Mucosa of descending colon (tissue), 3 donors: ENCODE measurements at regions not wholly inside any gene's neighbourhood (a gene's known extent, or its start where the extent isn't known, plus 50 kb on each side); places are given as distances from the start of the nearest gene placed in this dataset.

Experiments
- ATAC-seq: fragments of 200-7000 bp; cut with Tn5 transposase; one replicate; pipeline ENCODE4 v1.9.1; 2020; ENCODE audit warnings: mild to moderate bottlenecking, moderate library complexity
- DNase-seq, 3 donors: peaks; one replicate each; pipeline ENCODE4 v3.0.0-alpha.2; 2020
- H3K36me3 ChIP-seq: fragments of 200-600 bp; one replicate; pipeline ENCODE4 v1.8.0; 2021; ENCODE audit warnings: low read depth, mild to moderate bottlenecking
- H3K4me1 ChIP-seq: fragments of 200-600 bp; one replicate; pipeline ENCODE4 v1.8.0; 2021; ENCODE audit warnings: low read depth, mild to moderate bottlenecking
- H3K4me3 ChIP-seq: fragments of 200-600 bp; one replicate; pipeline ENCODE4 v1.8.0; 2021; ENCODE audit warnings: mild to moderate bottlenecking
- H3K9me3 ChIP-seq: fragments of 200-600 bp; one replicate; pipeline ENCODE4 v1.8.0; 2021; ENCODE audit warnings: mild to moderate bottlenecking
- intact Hi-C, 2 donors: fragments of 100-400 bp; cut with DNase I in 1 of 2; cut with micrococcal nuclease in 1 of 2; formaldehyde crosslinking; loops; one replicate each; pipeline versions ENCODE4 v1.11.0 to v1.11.1; 2022; cut with DNase I, micrococcal nuclease
- TF ChIP-seq, protein P1 (sequence below): fragments of 200-600 bp; IDR thresholded peaks from one replicate; pipeline ENCODE4 v1.8.0; 2022; ENCODE audit warnings: antibody characterized with exemption, mild to moderate bottlenecking
- donor health status: DM: no; HTN: no; CAD: no; lungs with moderate emphysema.
- donor health status: DM: no; HTN: no; CAD: no.
- donor health status: DM: no; HTN: yes; CAD: no.

DNA sequence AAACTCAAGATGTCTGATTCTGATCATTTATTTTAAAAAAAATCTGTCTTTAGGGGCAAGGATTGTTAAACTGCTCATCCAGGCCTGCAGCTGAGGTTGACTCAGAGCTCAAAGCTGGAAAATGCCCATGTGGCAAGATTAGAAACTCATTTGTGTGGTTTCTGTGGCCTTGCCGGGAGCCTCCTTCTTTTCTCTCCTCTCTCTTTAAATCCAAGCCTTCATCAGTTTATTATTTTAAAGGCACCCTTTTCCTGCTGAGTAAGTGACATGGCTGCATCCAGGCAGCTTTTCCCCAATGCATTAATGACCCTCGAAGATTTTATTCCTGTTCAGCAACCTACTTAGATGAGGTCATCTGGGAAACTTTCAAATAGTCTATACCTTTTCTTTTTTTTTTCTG lies 221.3 kb upstream of the CDIN1 start:
- intact Hi-C loops: no loop called here
- no peaks in the 10 kb centered on the region for H3K9me3 ChIP-seq
- no peaks in the 10 kb centered on the region for H3K36me3 ChIP-seq
- H3K4me3 ChIP-seq: no peak overlapping the region
- ATAC-seq (no peak), DNase-seq (no peak)
- TF ChIP-seq, protein P1, sequence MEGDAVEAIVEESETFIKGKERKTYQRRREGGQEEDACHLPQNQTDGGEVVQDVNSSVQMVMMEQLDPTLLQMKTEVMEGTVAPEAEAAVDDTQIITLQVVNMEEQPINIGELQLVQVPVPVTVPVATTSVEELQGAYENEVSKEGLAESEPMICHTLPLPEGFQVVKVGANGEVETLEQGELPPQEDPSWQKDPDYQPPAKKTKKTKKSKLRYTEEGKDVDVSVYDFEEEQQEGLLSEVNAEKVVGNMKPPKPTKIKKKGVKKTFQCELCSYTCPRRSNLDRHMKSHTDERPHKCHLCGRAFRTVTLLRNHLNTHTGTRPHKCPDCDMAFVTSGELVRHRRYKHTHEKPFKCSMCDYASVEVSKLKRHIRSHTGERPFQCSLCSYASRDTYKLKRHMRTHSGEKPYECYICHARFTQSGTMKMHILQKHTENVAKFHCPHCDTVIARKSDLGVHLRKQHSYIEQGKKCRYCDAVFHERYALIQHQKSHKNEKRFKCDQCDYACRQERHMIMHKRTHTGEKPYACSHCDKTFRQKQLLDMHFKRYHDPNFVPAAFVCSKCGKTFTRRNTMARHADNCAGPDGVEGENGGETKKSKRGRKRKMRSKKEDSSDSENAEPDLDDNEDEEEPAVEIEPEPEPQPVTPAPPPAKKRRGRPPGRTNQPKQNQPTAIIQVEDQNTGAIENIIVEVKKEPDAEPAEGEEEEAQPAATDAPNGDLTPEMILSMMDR: no peak
- no peaks in the 10 kb centered on the region for H3K4me1 ChIP-seq

DNA sequence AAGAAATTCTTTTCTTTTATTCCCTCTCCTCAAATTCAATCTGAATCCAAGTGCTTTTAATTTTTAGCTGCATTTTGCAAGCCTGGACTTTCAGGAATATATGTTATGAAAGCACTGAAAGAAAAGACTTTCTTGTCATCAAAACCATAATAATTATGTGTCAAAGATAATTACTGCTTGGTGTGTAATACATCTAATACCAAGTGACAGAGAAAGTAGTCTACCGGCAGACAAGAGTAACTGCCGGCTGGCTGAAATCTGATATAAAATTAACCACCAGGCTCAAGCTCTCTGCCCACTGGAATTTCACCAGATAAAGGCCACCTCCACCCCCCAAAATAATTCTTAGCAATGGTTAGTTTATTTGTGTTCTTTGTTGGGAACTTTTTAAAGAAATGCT lies 220.9 kb upstream of the CDIN1 start:
- no peak for ATAC-seq
- Histone ChIP-seq H3K4me1 (no peaks in the 10 kb centered on the region), H3K36me3 (no peaks in the 10 kb centered on the region), H3K9me3 (no peaks in the 10 kb centered on the region), H3K4me3 (no peak overlapping the region)
- intact Hi-C loops: no loop called here
- DNase-seq: no peak
- TF ChIP-seq, protein P1: no peak

DNA sequence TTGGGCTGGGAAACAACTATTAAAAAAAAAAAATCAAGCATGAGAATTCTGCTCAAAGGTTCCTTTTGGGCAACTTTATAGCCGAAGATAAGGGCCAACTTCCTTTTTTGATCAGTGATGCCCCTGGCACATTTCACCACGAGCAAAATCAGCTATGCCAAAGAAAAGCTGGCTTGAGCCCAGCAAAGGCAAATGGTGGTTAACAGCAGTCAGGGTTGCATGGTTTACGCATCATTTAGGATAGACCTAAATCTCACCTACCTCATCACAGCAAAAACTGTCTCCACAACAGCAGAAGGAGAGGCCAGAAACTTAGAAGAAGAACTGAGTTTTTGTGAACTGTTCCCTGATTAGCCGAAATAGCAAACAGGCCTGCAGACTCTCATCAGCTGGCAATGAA lies 220.1 kb upstream of the CDIN1 start:
- intact Hi-C loops: no loop called here
- ATAC-seq: no peak
- TF ChIP-seq, protein P1: no peak
- DNase-seq: no peak
- Histone ChIP-seq H3K36me3 (no peaks in the 10 kb centered on the region), H3K4me3 (no peak overlapping the region), H3K9me3 (no peaks in the 10 kb centered on the region), H3K4me1 (no peaks in the 10 kb centered on the region)

DNA sequence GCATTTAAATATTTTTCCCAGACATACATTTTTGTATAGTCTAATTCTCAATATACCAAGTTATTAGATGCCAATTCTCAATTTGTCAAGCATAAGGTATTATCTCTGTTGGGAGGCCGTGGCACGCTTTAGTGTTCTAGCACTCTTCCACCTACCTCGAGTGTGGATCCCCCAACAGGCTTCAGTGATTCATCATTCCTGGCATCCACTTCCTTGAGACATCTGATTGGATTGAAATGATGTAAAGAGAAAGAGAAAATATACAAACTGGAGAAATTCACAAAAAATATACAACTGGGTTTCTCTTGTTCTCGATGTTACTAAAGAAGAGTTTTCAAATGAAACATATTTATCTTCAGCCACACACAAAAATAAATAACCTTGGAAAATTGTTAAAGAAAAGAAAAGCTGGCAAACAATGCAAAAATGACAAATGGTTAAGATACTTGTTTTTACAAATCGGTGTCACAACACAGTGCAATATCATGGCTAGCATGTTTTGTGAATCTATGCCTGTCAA lies 218.0 kb upstream of the CDIN1 start:
- ATAC-seq: no peak
- Histone ChIP-seq H3K4me1 (no peaks in the 10 kb centered on the region), H3K9me3 (no peaks in the 10 kb centered on the region), H3K36me3 (no peaks in the 10 kb centered on the region), H3K4me3 (no peak overlapping the region)
- TF ChIP-seq, protein P1: no peak
- DNase-seq: no peak
- intact Hi-C loops: no loop called here

DNA sequence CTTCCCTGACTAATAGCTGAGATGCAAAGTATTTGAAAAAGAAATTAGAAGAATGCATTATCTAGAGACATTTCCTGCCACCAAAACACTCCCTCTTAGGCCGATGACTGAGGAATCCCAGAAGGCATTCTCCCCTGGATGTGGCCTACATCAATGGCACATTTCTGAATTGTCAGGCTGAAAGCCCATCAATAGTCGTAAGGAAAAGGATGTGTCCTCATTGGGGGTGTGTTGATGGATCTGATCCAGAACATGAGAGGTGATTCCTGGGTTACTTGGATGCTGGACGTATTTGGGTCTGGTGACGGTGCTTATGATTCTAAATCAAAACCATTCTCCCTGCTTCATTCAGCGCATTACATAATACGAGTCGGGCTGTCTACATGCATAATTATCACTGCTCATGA lies 216.9 kb upstream of the CDIN1 start:
- TF ChIP-seq, protein P1: no peak
- ATAC-seq: no peak
- H3K4me3 ChIP-seq: no peak overlapping the region
- DNase-seq: no peak
- intact Hi-C loops: no loop called here
- no peaks in the 10 kb centered on the region for H3K36me3 ChIP-seq
- H3K9me3 ChIP-seq: no peaks in the 10 kb centered on the region
- no peaks in the 10 kb centered on the region for H3K4me1 ChIP-seq

DNA sequence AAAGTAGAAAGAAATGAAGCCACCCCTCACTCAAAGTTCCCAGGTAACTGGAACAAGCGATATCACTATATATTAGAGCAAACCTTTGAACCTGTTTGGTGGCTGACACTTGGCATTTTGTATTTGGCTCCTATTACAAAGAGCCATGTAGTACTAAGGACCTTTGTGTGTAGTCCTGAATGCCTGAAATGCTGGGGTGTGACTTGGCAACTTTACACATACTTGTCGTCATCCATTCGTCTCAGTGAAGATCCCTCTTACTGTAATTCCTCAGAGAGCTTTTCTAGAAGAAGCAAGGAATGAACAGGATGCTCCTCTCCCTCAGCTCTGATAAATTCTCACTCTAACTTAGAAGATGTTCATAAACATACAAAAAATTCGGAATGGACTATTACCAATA lies 216.1 kb upstream of the CDIN1 start:
- H3K4me3 ChIP-seq: no peak overlapping the region
- DNase-seq: no peak

More for the DNA sequence above, 216.1 kb upstream of the CDIN1 start:
- ATAC-seq: no peak
- TF ChIP-seq, protein P1: no peak
- intact Hi-C loops: no loop called here
- no peaks in the 10 kb centered on the region for H3K36me3 ChIP-seq
- no peaks in the 10 kb centered on the region for H3K4me1 ChIP-seq
- no peaks in the 10 kb centered on the region for H3K9me3 ChIP-seq
